ENCODE measurements at regions not wholly inside any gene's neighbourhood (a gene's known extent, or its start where the extent isn't known, plus 50 kb on each side); places are given as distances from the start of the nearest gene placed in this dataset.
"Not testable (repeated sequence)": the region's sequence is repeated elsewhere in the genome, so short reads cannot be mapped to it uniquely, and the experiment has no call there.

DNA sequence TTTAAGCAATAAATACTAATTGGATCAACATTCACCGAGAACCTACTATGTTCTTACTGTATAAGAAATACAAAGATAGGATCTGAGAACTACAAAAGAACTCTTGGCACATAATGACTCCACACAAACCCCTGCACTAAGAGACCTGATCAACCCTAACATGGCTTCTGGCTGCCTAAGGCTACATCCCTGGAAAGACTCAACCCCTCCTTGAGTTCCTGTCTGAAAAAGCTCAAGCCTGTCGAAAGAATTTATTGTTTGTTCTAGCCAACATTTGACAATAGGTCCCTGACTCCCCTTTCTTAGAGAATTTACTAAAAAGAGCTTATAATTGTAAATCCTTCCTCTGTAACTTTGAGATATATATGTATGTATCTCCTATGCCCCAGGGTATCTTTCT, 125.3 kb upstream of the SGCE start:
- H3K4me3 Mint-ChIP-seq (ENCODE audit: unreplicated experiment) = no peak overlapping the region
- no peak for DNase-seq (ENCODE audit: low spot score)
- H3K4me1 Mint-ChIP-seq (ENCODE audit: unreplicated experiment) = no peaks in the 10 kb centered on the region
- TF ChIP-seq, protein P1, sequence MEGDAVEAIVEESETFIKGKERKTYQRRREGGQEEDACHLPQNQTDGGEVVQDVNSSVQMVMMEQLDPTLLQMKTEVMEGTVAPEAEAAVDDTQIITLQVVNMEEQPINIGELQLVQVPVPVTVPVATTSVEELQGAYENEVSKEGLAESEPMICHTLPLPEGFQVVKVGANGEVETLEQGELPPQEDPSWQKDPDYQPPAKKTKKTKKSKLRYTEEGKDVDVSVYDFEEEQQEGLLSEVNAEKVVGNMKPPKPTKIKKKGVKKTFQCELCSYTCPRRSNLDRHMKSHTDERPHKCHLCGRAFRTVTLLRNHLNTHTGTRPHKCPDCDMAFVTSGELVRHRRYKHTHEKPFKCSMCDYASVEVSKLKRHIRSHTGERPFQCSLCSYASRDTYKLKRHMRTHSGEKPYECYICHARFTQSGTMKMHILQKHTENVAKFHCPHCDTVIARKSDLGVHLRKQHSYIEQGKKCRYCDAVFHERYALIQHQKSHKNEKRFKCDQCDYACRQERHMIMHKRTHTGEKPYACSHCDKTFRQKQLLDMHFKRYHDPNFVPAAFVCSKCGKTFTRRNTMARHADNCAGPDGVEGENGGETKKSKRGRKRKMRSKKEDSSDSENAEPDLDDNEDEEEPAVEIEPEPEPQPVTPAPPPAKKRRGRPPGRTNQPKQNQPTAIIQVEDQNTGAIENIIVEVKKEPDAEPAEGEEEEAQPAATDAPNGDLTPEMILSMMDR (IDR thresholded peaks at IDR 0.05; ENCODE audit: unreplicated experiment) = no peak
- H3K27ac Mint-ChIP-seq (ENCODE audit: unreplicated experiment) = no peak overlapping the region
- H3K9me3 Mint-ChIP-seq (ENCODE audit: unreplicated experiment) = no peaks in the 10 kb centered on the region
- H3K27me3 Mint-ChIP-seq (ENCODE audit: unreplicated experiment) = no peaks in the 10 kb centered on the region
- H3K36me3 Mint-ChIP-seq (ENCODE audit: low read depth, unreplicated experiment) = no peaks in the 10 kb centered on the region

DNA sequence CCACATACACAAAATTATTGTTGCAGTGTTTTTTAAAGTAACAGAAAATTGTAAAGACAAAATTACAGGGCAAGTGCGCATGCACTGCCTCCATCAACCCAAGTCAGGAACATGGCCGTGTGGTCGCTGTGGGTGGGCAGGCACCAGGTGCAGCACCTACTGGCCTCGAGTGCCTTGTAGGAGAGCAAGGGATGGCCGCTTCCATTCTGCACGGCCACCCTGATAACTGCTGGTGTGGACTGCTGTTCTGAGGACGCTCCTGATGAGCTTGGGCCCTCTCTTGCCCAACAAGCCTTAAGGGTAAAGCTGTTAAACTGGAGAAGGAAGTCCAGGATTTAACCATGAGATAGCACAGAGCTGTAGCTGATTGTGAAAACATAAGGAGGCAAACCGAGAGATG, 124.6 kb upstream of the PPP1R9A start:
- no peaks in the 10 kb centered on the region for H3K4me1 Mint-ChIP-seq (ENCODE audit: unreplicated experiment)
- TF ChIP-seq, protein P1 (IDR thresholded peaks at IDR 0.05; ENCODE audit: unreplicated experiment) = no peak
- H3K27ac Mint-ChIP-seq (ENCODE audit: unreplicated experiment) = no peak overlapping the region

DNA sequence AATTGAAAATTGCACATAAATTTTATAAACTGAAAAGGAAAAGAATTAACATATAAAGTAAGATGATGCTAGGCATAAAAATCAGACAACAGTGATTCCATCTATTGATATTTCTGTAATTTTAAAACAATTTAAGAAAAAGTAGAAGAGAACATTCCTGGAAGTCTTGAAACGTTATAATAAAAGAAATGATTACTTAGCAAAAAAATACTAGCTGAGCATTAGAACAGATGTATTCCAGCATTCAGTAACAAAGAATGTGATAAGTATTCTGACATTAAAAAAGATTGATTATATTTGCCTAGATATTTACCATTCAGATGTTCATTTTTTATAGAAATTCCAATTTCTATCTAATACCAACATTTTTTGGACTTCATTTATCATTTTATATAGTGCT, 120.1 kb upstream of the PPP1R9A start:
- TF ChIP-seq, protein P1 (IDR thresholded peaks at IDR 0.05; ENCODE audit: unreplicated experiment) = no peak
- H3K27ac Mint-ChIP-seq (ENCODE audit: unreplicated experiment) = no peak overlapping the region
- H3K9me3 Mint-ChIP-seq (ENCODE audit: unreplicated experiment) = no peaks in the 10 kb centered on the region
- H3K4me3 Mint-ChIP-seq (ENCODE audit: unreplicated experiment) = no peak overlapping the region
- DNase-seq (ENCODE audit: low spot score) = no peak
- no peaks in the 10 kb centered on the region for H3K4me1 Mint-ChIP-seq (ENCODE audit: unreplicated experiment)
- H3K36me3 Mint-ChIP-seq (ENCODE audit: low read depth, unreplicated experiment) = no peaks in the 10 kb centered on the region
- H3K27me3 Mint-ChIP-seq (ENCODE audit: unreplicated experiment) = no peaks in the 10 kb centered on the region

More for the DNA sequence above, 124.6 kb upstream of the PPP1R9A start:
- DNase-seq (ENCODE audit: low spot score) = no peak
- H3K27me3 Mint-ChIP-seq (ENCODE audit: unreplicated experiment) = no peaks in the 10 kb centered on the region
- no peaks in the 10 kb centered on the region for H3K36me3 Mint-ChIP-seq (ENCODE audit: low read depth, unreplicated experiment)
- H3K9me3 Mint-ChIP-seq (ENCODE audit: unreplicated experiment) = no peaks in the 10 kb centered on the region
- H3K4me3 Mint-ChIP-seq (ENCODE audit: unreplicated experiment) = no peak overlapping the region

DNA sequence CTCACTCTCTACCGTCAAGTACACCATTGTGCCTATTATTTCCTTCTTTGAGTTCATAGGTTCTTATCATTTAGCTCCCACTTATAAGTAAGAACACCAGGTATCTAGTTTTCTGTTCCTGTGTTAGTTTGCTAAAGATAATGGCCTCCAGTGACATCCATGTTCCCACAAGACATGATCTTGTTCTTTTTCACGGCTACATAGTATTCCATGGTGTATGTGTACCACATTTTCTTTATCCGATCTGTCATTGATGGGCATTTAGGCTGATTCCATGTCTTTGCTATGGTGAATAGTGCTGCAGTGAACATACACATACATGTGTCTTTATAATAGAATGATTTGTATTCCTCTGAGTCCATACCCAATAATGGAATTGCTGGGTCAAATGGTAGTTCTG, 119.0 kb upstream of the PPP1R9A start:
- not testable (repeated sequence) for H3K9me3 Mint-ChIP-seq (ENCODE audit: unreplicated experiment); DNase-seq (ENCODE audit: low spot score); H3K36me3 Mint-ChIP-seq (ENCODE audit: low read depth, unreplicated experiment); H3K4me1 Mint-ChIP-seq (ENCODE audit: unreplicated experiment); H3K27ac Mint-ChIP-seq (ENCODE audit: unreplicated experiment); H3K27me3 Mint-ChIP-seq (ENCODE audit: unreplicated experiment); H3K4me3 Mint-ChIP-seq (ENCODE audit: unreplicated experiment)

DNA sequence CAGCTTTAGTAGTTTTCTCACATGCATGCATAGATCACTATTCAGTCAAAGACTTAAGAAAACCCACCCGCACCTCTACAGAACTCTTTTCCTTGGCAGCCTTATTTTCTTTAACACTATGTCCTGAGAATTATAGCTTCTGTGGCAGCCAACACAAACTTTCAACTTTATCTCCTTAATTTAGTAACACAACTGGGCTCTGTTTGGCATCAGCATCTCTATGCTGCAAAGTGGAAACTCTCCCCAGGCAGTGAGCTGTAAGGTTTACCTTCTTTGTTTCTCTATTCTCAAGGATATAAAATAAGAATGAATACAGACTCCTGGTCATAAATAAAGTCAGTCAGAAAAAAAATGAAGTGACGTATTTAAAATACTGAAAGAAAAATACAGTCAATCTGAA, 115.2 kb upstream of the PPP1R9A start:
- no peak overlapping the region for H3K27ac Mint-ChIP-seq (ENCODE audit: unreplicated experiment)
- no peak overlapping the region for H3K4me3 Mint-ChIP-seq (ENCODE audit: unreplicated experiment)
- no peaks in the 10 kb centered on the region for H3K36me3 Mint-ChIP-seq (ENCODE audit: low read depth, unreplicated experiment)
- H3K27me3 Mint-ChIP-seq (ENCODE audit: unreplicated experiment) = no peaks in the 10 kb centered on the region
- H3K9me3 Mint-ChIP-seq (ENCODE audit: unreplicated experiment) = no peaks in the 10 kb centered on the region
- H3K4me1 Mint-ChIP-seq (ENCODE audit: unreplicated experiment) = no peaks in the 10 kb centered on the region
- TF ChIP-seq, protein P1 (IDR thresholded peaks at IDR 0.05; ENCODE audit: unreplicated experiment) = no peak
- no peak for DNase-seq (ENCODE audit: low spot score)

DNA sequence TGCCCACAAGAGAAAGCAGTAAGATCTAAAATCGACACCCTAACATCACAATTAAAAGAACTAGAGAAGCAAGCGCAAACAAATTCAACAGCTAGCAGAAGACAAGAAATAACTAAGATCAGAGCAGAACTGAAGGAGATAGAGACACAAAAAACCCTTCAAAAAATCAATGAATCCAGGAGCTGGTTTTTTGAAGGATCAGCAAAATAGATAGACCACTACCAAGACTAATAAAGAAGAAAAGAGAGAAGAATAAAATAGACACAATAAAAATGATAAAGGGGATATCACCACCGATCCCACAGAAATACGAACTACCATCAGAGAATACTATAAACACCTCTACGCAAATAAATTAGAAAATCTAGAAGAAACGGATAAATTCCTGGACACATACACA, 110.0 kb upstream of the PPP1R9A start:
- H3K4me1 Mint-ChIP-seq (ENCODE audit: unreplicated experiment); H3K27me3 Mint-ChIP-seq (ENCODE audit: unreplicated experiment); H3K9me3 Mint-ChIP-seq (ENCODE audit: unreplicated experiment); H3K36me3 Mint-ChIP-seq (ENCODE audit: low read depth, unreplicated experiment); DNase-seq (ENCODE audit: low spot score); H3K4me3 Mint-ChIP-seq (ENCODE audit: unreplicated experiment); H3K27ac Mint-ChIP-seq (ENCODE audit: unreplicated experiment): not testable (repeated sequence)
